ENCODE measurements at regions not wholly inside any gene's neighbourhood (a gene's known extent, or its start where the extent isn't known, plus 50 kb on each side); places are given as distances from the start of the nearest gene placed in this dataset.

- DNase-seq (no peak), ATAC-seq (ENCODE audit: insufficient read depth, low read depth) (no peak)
- TF ChIP-seq CTCF (IDR thresholded peaks at IDR 0.05; ENCODE audit: borderline replicate concordance, extremely low read depth, low read length, poor library complexity, severe bottlenecking) (no peak), EZH2 (IDR thresholded peaks at IDR 0.05; ENCODE audit: borderline replicate concordance, low read depth, low read length, severe bottlenecking) (no peak)
- H3K4me3 ChIP-seq (ENCODE audit: low read depth in 1 of 2, low read length in 2 of 2): no peak overlapping the region
- H3K4me1 ChIP-seq (ENCODE audit: insufficient read depth, low read length): no peaks in the 10 kb centered on the region
- no peaks in the 10 kb centered on the region for H3K27me3 ChIP-seq (ENCODE audit: insufficient read depth, low read length, poor library complexity)
- no peak overlapping the region for H3K4me2 ChIP-seq (ENCODE audit: insufficient read depth, low read length)
- no peak overlapping the region for H3K9ac ChIP-seq (ENCODE audit: low read depth, low read length)
- no peaks in the 10 kb centered on the region for H4K20me1 ChIP-seq (ENCODE audit: insufficient read depth, low read length)
- no peaks in the 10 kb centered on the region for H3K9me3 ChIP-seq (ENCODE audit: insufficient read depth, low read length, severe bottlenecking)
- no peaks in the 10 kb centered on the region for H3K36me3 ChIP-seq (ENCODE audit: insufficient read depth, low read length)
- no peak overlapping the region for H3K27ac ChIP-seq (ENCODE audit: low read length)
- no peaks in the 10 kb centered on the region for H3K79me2 ChIP-seq (ENCODE audit: insufficient read depth, low read length)
- no peak overlapping the region for H2AFZ ChIP-seq (ENCODE audit: low read depth, low read length)
These were observed 1154.8 kb downstream of the NSUN3 start for GRCh38 chr3:95217661-95218060.

- no peak overlapping the region for H3K4me2 ChIP-seq (ENCODE audit: insufficient read depth, low read length)
- no peaks in the 10 kb centered on the region for H3K4me1 ChIP-seq (ENCODE audit: insufficient read depth, low read length)
- H4K20me1 ChIP-seq (ENCODE audit: insufficient read depth, low read length): no peaks in the 10 kb centered on the region
- no peak overlapping the region for H3K4me3 ChIP-seq (ENCODE audit: low read depth in 1 of 2, low read length in 2 of 2)
- H3K9me3 ChIP-seq (ENCODE audit: insufficient read depth, low read length, severe bottlenecking): no peaks in the 10 kb centered on the region
- TF ChIP-seq EZH2 (IDR thresholded peaks at IDR 0.05; ENCODE audit: borderline replicate concordance, low read depth, low read length, severe bottlenecking) (no peak), CTCF (IDR thresholded peaks at IDR 0.05; ENCODE audit: borderline replicate concordance, extremely low read depth, low read length, poor library complexity, severe bottlenecking) (no peak)
- ATAC-seq (ENCODE audit: insufficient read depth, low read depth) (no peak), DNase-seq (no peak)
- no peak overlapping the region for H2AFZ ChIP-seq (ENCODE audit: low read depth, low read length)
- H3K27ac ChIP-seq (ENCODE audit: low read length): no peak overlapping the region
- no peaks in the 10 kb centered on the region for H3K27me3 ChIP-seq (ENCODE audit: insufficient read depth, low read length, poor library complexity)
- H3K9ac ChIP-seq (ENCODE audit: low read depth, low read length): no peak overlapping the region
- no peaks in the 10 kb centered on the region for H3K79me2 ChIP-seq (ENCODE audit: insufficient read depth, low read length)
- H3K36me3 ChIP-seq (ENCODE audit: insufficient read depth, low read length): no peaks in the 10 kb centered on the region
These were observed 1155.6 kb downstream of the NSUN3 start for GRCh38 chr3:95218484-95218883.

GRCh38 chr3:95226437-95226836 lies 1163.6 kb downstream of the NSUN3 start:
- H3K4me3 ChIP-seq (ENCODE audit: low read depth in 1 of 2, low read length in 2 of 2): no peak overlapping the region
- no peak for TF ChIP-seq EZH2 (IDR thresholded peaks at IDR 0.05; ENCODE audit: borderline replicate concordance, low read depth, low read length, severe bottlenecking)
- TF ChIP-seq CTCF (IDR thresholded peaks at IDR 0.05; ENCODE audit: borderline replicate concordance, extremely low read depth, low read length, poor library complexity, severe bottlenecking): no peak
- ATAC-seq (ENCODE audit: insufficient read depth, low read depth): no peak
- no peaks in the 10 kb centered on the region for H3K27me3 ChIP-seq (ENCODE audit: insufficient read depth, low read length, poor library complexity)
- no peaks in the 10 kb centered on the region for H3K4me1 ChIP-seq (ENCODE audit: insufficient read depth, low read length)
- H3K27ac ChIP-seq (ENCODE audit: low read length): no peak overlapping the region
- no peak overlapping the region for H3K4me2 ChIP-seq (ENCODE audit: insufficient read depth, low read length)
- DNase-seq: no peak
- H3K79me2 ChIP-seq (ENCODE audit: insufficient read depth, low read length): no peaks in the 10 kb centered on the region
- H3K36me3 ChIP-seq (ENCODE audit: insufficient read depth, low read length): no peaks in the 10 kb centered on the region
- no peaks in the 10 kb centered on the region for H3K9me3 ChIP-seq (ENCODE audit: insufficient read depth, low read length, severe bottlenecking)
- no peak overlapping the region for H3K9ac ChIP-seq (ENCODE audit: low read depth, low read length)
- no peaks in the 10 kb centered on the region for H4K20me1 ChIP-seq (ENCODE audit: insufficient read depth, low read length)
- no peak overlapping the region for H2AFZ ChIP-seq (ENCODE audit: low read depth, low read length)

GRCh38 chr3:95227092-95227491 lies 1164.2 kb downstream of the NSUN3 start:
- no peak overlapping the region for H2AFZ ChIP-seq (ENCODE audit: low read depth, low read length)
- H3K27ac ChIP-seq (ENCODE audit: low read length): no peak overlapping the region
- no peak overlapping the region for H3K9ac ChIP-seq (ENCODE audit: low read depth, low read length)
- H3K79me2 ChIP-seq (ENCODE audit: insufficient read depth, low read length): no peaks in the 10 kb centered on the region
- no peak for ATAC-seq (ENCODE audit: insufficient read depth, low read depth)
- no peaks in the 10 kb centered on the region for H3K27me3 ChIP-seq (ENCODE audit: insufficient read depth, low read length, poor library complexity)
- no peaks in the 10 kb centered on the region for H3K9me3 ChIP-seq (ENCODE audit: insufficient read depth, low read length, severe bottlenecking)
- no peaks in the 10 kb centered on the region for H3K36me3 ChIP-seq (ENCODE audit: insufficient read depth, low read length)
- TF ChIP-seq CTCF (IDR thresholded peaks at IDR 0.05; ENCODE audit: borderline replicate concordance, extremely low read depth, low read length, poor library complexity, severe bottlenecking) (no peak), EZH2 (IDR thresholded peaks at IDR 0.05; ENCODE audit: borderline replicate concordance, low read depth, low read length, severe bottlenecking) (no peak)
- no peak overlapping the region for H3K4me2 ChIP-seq (ENCODE audit: insufficient read depth, low read length)
- no peak for DNase-seq
- H3K4me3 ChIP-seq (ENCODE audit: low read depth in 1 of 2, low read length in 2 of 2): no peak overlapping the region
- H3K4me1 ChIP-seq (ENCODE audit: insufficient read depth, low read length): no peaks in the 10 kb centered on the region
- no peaks in the 10 kb centered on the region for H4K20me1 ChIP-seq (ENCODE audit: insufficient read depth, low read length)

Data from DND-41 (cell line).